Karpas-422 (cell line): ENCODE measurements at regions not wholly inside any gene's neighbourhood (a gene's known extent, or its start where the extent isn't known, plus 50 kb on each side); places are given as distances from the start of the nearest gene placed in this dataset.

Experiments
- DNase-seq: peaks from one replicate; pipeline ENCODE4 v3.0.0-alpha.2; 2015
- H2AFZ ChIP-seq: fragments of 200-600 bp; sonication (generic); 2 replicates; pipeline ENCODE4 v1.6.1; 2014; ENCODE audit warnings: antibody characterized with exemption, low read length, mixed read lengths
- H3K27ac ChIP-seq: fragments of 200-600 bp; sonication (generic); 2 replicates; pipeline ENCODE4 v1.5.1; 2014; ENCODE audit warnings: mild to moderate bottlenecking, low read length, moderate library complexity
- H3K27me3 ChIP-seq: fragments of 200-600 bp; sonication (generic); 2 replicates; pipeline ENCODE4 v1.6.1; 2014; ENCODE audit warnings: low read length, mixed read lengths
- H3K36me3 ChIP-seq: fragments of 200-600 bp; sonication (generic); 2 replicates; pipeline ENCODE4 v1.6.1; 2014; ENCODE audit warnings: low read length, mixed read lengths; ENCODE audit not compliant: insufficient read depth
- H3K4me1 ChIP-seq: fragments of 200-600 bp; sonication (generic); 2 replicates; pipeline ENCODE4 v1.6.1; 2014; ENCODE audit warnings: mild to moderate bottlenecking, low read length, mixed read lengths
- H3K4me2 ChIP-seq: fragments of 200-600 bp; sonication (generic); 2 replicates; pipeline ENCODE4 v1.6.1; 2014; ENCODE audit warnings: low read length, low read depth, mild to moderate bottlenecking; ENCODE audit not compliant: poor library complexity, severe bottlenecking
- H3K4me3 ChIP-seq: fragments of 200-600 bp; sonication (generic); 2 replicates; pipeline ENCODE4 v1.5.1; 2014; ENCODE audit warnings: mild to moderate bottlenecking, antibody characterized with exemption, low read length, mixed read lengths
- H3K79me2 ChIP-seq: fragments of 200-600 bp; sonication (generic); 2 replicates; pipeline ENCODE4 v1.6.1; 2014; ENCODE audit warnings: mild to moderate bottlenecking, low read length, mixed read lengths
- H3K9ac ChIP-seq: fragments of 200-600 bp; sonication (generic); 2 replicates; pipeline ENCODE4 v1.6.0; 2014; ENCODE audit warnings: low read length
- H3K9me2 ChIP-seq: fragments of 200-600 bp; sonication (generic), shearing (Covaris generic); replicated peaks from 2 replicates; pipeline ENCODE4 v1.6.0; 2014; ENCODE audit warnings: mild to moderate bottlenecking, low read length, moderate library complexity; ENCODE audit not compliant: insufficient read depth
- H3K9me3 ChIP-seq: fragments of 300-700, 200-600 bp; sonication (generic); 2 replicates; pipeline ENCODE4 v1.6.1; 2014; ENCODE audit warnings: low read length, mixed read lengths
- H4K20me1 ChIP-seq: fragments of 200-600 bp; sonication (generic); 2 replicates; pipeline ENCODE4 v1.6.1; 2014; ENCODE audit warnings: mild to moderate bottlenecking, antibody characterized with exemption, low read length, low read depth; ENCODE audit not compliant: insufficient read depth

DNA sequence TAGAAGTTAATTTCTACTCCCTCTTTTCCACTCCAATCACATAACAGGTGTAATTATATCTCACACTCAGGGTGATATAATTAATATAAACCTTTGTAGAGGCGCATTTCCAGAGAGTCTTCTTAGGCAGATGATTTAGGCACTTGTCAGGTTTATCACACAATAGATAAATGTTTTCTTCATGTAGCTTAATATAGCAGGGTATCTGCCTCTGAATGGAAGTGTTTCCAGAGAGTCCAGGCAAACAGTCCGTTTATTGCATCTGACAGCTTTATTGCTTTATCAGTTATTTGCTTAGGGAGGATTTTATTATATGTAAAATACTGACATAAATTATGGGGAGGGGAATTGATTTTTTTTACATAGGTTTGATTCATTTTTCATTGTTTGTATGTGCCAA, 766.3 kb downstream of the SLC4A3 start:
- H3K4me1 ChIP-seq: no peaks in the 10 kb centered on the region
- H3K4me3 ChIP-seq: no peak overlapping the region
- no peak overlapping the region for H2AFZ ChIP-seq
- no peaks in the 10 kb centered on the region for H3K27me3 ChIP-seq
- no peak overlapping the region for H3K4me2 ChIP-seq
- H3K27ac ChIP-seq: no peak overlapping the region
- no peaks in the 10 kb centered on the region for H3K9me2 ChIP-seq
- no peak for DNase-seq
- no peaks in the 10 kb centered on the region for H4K20me1 ChIP-seq
- H3K79me2 ChIP-seq: no peaks in the 10 kb centered on the region
- no peaks in the 10 kb centered on the region for H3K36me3 ChIP-seq
- no peak overlapping the region for H3K9ac ChIP-seq
- no peaks in the 10 kb centered on the region for H3K9me3 ChIP-seq

DNA sequence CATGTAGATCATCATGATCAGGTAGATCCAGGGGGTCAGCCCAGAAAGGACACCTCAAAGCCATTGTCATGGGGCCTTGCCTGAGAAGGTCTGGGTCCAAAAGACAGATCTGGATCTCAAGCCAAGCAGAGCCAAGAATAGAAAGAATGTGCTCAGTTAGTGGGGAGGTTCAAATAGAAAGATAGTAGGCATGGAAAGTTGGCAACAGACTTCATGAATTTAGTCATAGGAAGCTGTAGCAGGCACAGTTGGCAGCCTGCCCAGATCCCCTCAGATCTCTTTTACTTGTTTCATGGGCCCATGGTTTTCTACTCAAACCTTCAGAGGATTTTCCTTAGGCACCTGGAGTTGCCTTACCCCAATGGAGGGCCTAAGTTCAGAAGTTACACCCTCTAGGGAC, 767.0 kb downstream of the SLC4A3 start:
- Histone ChIP-seq H2AFZ (no peak overlapping the region), H4K20me1 (no peaks in the 10 kb centered on the region), H3K27me3 (no peaks in the 10 kb centered on the region), H3K27ac (no peak overlapping the region), H3K9me3 (no peaks in the 10 kb centered on the region), H3K9me2 (no peaks in the 10 kb centered on the region), H3K79me2 (no peaks in the 10 kb centered on the region), H3K9ac (no peak overlapping the region), H3K36me3 (no peaks in the 10 kb centered on the region), H3K4me1 (no peaks in the 10 kb centered on the region), H3K4me3 (no peak overlapping the region), H3K4me2 (no peak overlapping the region)
- no peak for DNase-seq

DNA sequence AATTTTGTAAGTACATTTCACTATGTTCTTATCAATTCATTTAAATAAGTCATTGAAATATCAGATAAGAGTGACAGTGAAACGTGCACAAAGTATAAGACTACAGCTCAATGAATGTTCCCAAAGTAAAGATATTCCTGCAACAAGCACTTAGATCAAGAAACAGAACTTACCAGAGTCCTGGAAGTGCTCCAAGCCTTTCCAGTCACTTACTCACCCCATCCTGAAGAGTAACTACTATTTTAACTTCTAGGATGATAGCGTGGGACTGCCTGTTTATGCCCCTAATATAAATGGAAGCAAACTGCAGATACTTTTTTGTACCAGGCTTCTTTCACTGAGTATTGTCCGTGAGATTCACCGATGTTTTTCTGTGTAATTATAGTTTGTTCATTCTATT, 768.9 kb downstream of the SLC4A3 start:
- H3K4me2 ChIP-seq: no peak overlapping the region
- H3K4me1 ChIP-seq: no peaks in the 10 kb centered on the region
- H3K36me3 ChIP-seq: no peaks in the 10 kb centered on the region
- no peak overlapping the region for H3K9ac ChIP-seq
- H3K27me3 ChIP-seq: no peaks in the 10 kb centered on the region
- H3K9me2 ChIP-seq: no peaks in the 10 kb centered on the region
- no peaks in the 10 kb centered on the region for H3K79me2 ChIP-seq
- H4K20me1 ChIP-seq: no peaks in the 10 kb centered on the region
- H2AFZ ChIP-seq: no peak overlapping the region
- no peaks in the 10 kb centered on the region for H3K9me3 ChIP-seq
- no peak for DNase-seq
- H3K4me3 ChIP-seq: no peak overlapping the region
- H3K27ac ChIP-seq: no peak overlapping the region

DNA sequence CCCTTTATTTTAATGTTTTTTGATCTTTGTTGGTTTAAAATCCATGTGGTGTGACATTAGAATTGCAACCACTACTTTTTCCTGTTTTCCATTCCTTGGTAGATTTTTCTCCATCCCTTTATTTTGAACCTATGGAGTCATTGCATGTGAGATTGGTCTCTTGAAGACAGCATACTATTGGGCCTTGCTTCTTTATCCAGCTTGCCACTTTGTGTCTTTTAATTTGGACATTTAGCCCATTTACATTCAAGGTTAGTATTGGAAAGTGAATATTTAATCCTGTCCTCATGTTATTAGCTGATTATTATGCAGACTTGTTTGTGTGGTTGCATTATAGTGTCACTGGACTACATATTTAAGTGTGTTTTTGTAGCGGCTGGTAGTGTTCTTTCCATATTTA, 782.9 kb downstream of the SLC4A3 start:
- H3K36me3 ChIP-seq: no peaks in the 10 kb centered on the region
- H3K27ac ChIP-seq: no peak overlapping the region
- no peaks in the 10 kb centered on the region; the same call in 1 of the 2 replicates for H3K9me2 ChIP-seq
- H2AFZ ChIP-seq: no peak overlapping the region
- no peak overlapping the region for H3K4me2 ChIP-seq
- H3K79me2 ChIP-seq: no peaks in the 10 kb centered on the region
- no peaks in the 10 kb centered on the region for H4K20me1 ChIP-seq
- no peaks in the 10 kb centered on the region for H3K27me3 ChIP-seq
- H3K4me3 ChIP-seq: no peak overlapping the region
- H3K9me3 ChIP-seq: no peaks in the 10 kb centered on the region
- no peaks in the 10 kb centered on the region for H3K4me1 ChIP-seq
- DNase-seq: no peak
- no peak overlapping the region for H3K9ac ChIP-seq

DNA sequence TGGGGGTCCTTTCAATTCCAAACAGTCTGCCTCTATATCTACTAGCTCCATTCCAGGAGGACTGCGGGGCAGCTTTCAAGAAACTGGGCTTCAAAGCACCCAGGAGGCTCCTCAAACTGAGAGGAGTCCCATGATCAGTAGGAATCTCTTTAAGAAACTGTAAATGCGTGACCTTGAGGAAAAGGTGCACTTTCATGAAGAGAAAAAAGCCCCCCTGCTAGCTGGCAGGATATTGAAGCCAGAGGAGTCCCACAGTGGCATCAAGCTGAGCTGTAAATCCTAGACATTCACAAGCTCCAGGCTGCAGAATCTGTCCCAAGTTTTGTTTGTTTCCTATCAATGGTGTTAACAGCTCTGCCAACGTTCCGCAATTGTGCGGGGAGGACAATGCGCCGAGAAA, 790.1 kb downstream of the SLC4A3 start:
- Histone ChIP-seq H3K9me2 (no peaks in the 10 kb centered on the region), H3K9ac (no peak overlapping the region), H3K4me2 (no peak overlapping the region), H3K27me3 (no peaks in the 10 kb centered on the region), H3K79me2 (no peaks in the 10 kb centered on the region), H2AFZ (no peak overlapping the region), H3K4me1 (no peaks in the 10 kb centered on the region), H3K9me3 (no peaks in the 10 kb centered on the region), H4K20me1 (no peaks in the 10 kb centered on the region), H3K27ac (no peak overlapping the region), H3K4me3 (no peak overlapping the region), H3K36me3 (no peaks in the 10 kb centered on the region)
- no peak for DNase-seq

DNA sequence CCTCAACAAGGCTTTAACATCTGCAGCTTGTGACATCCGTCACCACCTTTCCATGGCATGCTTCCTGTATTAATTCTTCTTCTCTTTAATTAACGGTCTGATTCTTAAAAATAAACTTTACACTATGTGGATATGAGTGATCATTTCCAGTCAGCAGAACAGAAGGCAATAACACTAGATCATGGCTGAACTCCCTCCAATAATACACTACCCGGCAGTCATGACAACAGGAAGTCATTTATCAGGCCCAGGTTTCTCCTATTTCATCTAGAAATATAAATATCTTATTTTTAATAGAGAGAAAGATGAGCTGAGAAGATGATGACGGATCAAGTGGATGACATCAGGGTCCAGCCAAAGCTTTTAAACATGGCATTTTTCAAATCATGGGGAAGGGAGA, 792.2 kb downstream of the SLC4A3 start:
- Histone ChIP-seq H4K20me1 (no peaks in the 10 kb centered on the region), H2AFZ (no peak overlapping the region), H3K4me3 (no peak overlapping the region), H3K4me1 (no peaks in the 10 kb centered on the region), H3K36me3 (no peaks in the 10 kb centered on the region), H3K27me3 (no peaks in the 10 kb centered on the region), H3K9me3 (no peaks in the 10 kb centered on the region), H3K4me2 (no peak overlapping the region), H3K79me2 (no peaks in the 10 kb centered on the region), H3K9me2 (no peaks in the 10 kb centered on the region), H3K27ac (no peak overlapping the region), H3K9ac (no peak overlapping the region)
- DNase-seq: no peak

DNA sequence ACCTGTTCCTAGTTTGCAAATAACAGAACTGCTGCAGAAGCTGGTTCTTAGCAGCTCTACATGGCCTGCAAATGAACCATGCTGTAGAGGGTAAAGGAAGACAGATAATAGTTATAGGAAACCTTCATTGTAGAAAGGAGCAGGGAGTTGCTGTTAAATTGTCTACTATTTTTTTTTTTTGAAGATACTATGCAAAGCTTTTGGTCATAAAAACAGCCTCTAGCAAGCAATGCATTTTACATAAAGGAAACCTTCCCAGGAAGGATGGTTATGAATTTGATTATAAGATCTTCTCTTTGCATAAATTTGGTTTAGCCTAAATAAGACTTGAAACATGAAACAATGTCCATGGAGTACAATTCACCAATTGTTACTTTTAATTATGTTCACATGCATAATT, 793.4 kb downstream of the SLC4A3 start:
- no peak for DNase-seq
- Histone ChIP-seq H3K4me2 (no peak overlapping the region), H3K27me3 (no peaks in the 10 kb centered on the region), H2AFZ (no peak overlapping the region), H4K20me1 (no peaks in the 10 kb centered on the region), H3K27ac (no peak overlapping the region), H3K9me2 (no peaks in the 10 kb centered on the region), H3K4me1 (no peaks in the 10 kb centered on the region), H3K79me2 (no peaks in the 10 kb centered on the region), H3K36me3 (no peaks in the 10 kb centered on the region), H3K9ac (no peak overlapping the region), H3K4me3 (no peak overlapping the region), H3K9me3 (no peaks in the 10 kb centered on the region)

DNA sequence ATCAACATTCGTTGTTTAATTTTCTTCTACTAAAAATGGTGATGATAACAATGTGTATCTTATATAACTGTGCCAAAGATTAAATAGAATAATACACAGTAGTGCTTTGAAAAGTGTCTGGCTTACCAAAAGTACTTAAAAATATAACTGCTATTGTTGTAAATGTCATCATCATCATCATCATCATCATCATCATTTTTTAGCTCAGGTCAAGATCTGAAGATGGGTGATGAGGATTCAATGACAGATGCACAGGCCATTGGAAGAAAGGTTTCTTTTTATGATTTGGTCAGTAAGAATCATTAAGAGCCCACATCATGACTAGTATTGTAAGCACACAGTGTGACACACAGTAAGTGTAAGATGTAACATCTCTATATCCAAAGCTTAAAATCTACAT, 795.2 kb downstream of the SLC4A3 start:
- Histone ChIP-seq H3K4me3 (no peak overlapping the region), H3K9me2 (no peaks in the 10 kb centered on the region), H3K4me2 (no peak overlapping the region), H3K27ac (no peak overlapping the region), H4K20me1 (no peaks in the 10 kb centered on the region), H2AFZ (no peak overlapping the region), H3K27me3 (no peaks in the 10 kb centered on the region), H3K9me3 (no peaks in the 10 kb centered on the region), H3K4me1 (no peaks in the 10 kb centered on the region), H3K36me3 (no peaks in the 10 kb centered on the region), H3K79me2 (no peaks in the 10 kb centered on the region), H3K9ac (no peak overlapping the region)
- no peak for DNase-seq

DNA sequence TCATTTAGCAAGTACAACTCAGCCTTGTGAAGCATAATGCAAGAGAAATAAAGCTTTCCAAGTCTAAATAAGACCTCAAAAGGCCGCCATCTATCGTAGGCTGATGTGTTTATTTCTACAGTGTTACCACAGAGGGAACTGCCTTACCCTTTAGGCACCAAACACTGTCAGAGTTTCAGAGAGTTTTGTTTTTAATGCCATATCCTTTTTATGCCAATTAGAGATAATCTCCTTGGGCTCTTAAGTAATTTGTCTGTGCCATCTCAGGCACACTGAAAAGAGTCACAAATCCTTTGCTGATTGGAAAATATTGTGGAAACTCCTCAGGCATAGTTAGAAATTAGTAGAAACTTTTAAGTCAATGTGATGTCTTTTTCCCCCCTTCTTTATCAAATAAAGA, 797.1 kb downstream of the SLC4A3 start:
- Histone ChIP-seq H3K4me1 (no peaks in the 10 kb centered on the region), H3K9me3 (no peaks in the 10 kb centered on the region), H3K4me2 (no peak overlapping the region), H3K27ac (no peak overlapping the region), H3K9ac (no peak overlapping the region), H2AFZ (no peak overlapping the region), H3K27me3 (no peaks in the 10 kb centered on the region), H3K36me3 (no peaks in the 10 kb centered on the region), H3K9me2 (no peaks in the 10 kb centered on the region), H4K20me1 (no peaks in the 10 kb centered on the region), H3K4me3 (no peak overlapping the region), H3K79me2 (no peaks in the 10 kb centered on the region)
- no peak for DNase-seq
